HCT116 (cell line): ENCODE measurements at regions not wholly inside any gene's neighbourhood (a gene's known extent, or its start where the extent isn't known, plus 50 kb on each side); places are given as distances from the start of the nearest gene placed in this dataset.

Source experiments
- ATAC-seq: fragments of 200-7000 bp; cut with Tn5 transposase; 2 replicates; pipeline ENCODE4 v1.9.1; 2020; ENCODE audit warnings: mild to moderate bottlenecking, moderate library complexity
- BruUV-seq: library from RNA; stranded (reverse); fragments of 400-500 nt; replicated peaks from 2 replicates; lab custom pipeline; 2021; lab: Mats Ljungman, UMichigan
- CTCF ChIA-PET: fragments of 300-600 bp; sonication (Branson Sonifier 250); formaldehyde crosslinking; loops from one replicate; lab custom pipeline; 2021; ENCODE audit warnings: antibody characterized with exemption; lab: Charles Lee
- POLR2A ChIA-PET: fragments of 300-600, 350-600 bp; sonication (Branson Sonifier 250); formaldehyde crosslinking; loops from one replicate; lab custom pipeline; 2021; ENCODE audit warnings: antibody characterized with exemption; lab: Charles Lee
- RAD21 ChIA-PET, 2 experiments: fragments of 300-600 bp; sonication (Branson Sonifier 250); formaldehyde crosslinking; loops; one replicate each; lab custom pipeline; 2023; ENCODE audit warnings: low total read pairs in 2 of 2; ENCODE audit not compliant: uncharacterized antibody in 2 of 2, unreplicated experiment in 2 of 2, low non-redundant PET in 1 of 2; lab: Charles Lee
- DNase-seq: peaks from one replicate; pipeline ENCODE4 v3.0.0-alpha.2; 2010; ENCODE audit warnings: low read depth, low spot score
- H2AFZ ChIP-seq: fragments of 200-600 bp; shearing (Covaris generic), sonication (generic); 2 replicates; pipeline ENCODE4 v1.6.1; 2017; ENCODE audit warnings: low read depth, mixed run types, mixed read lengths, antibody characterized with exemption, low read length; ENCODE audit not compliant: poor library complexity, severe bottlenecking
- H3K27ac ChIP-seq: 2 replicates; pipeline ENCODE4 v1.5.1; 2012; ENCODE audit warnings: low read depth, low read length
- H3K27me3 ChIP-seq: fragments of 200-600 bp; sonication (generic); 2 replicates; pipeline ENCODE4 v1.6.1; 2016; ENCODE audit warnings: mixed run types, low read length, mixed read lengths; ENCODE audit not compliant: insufficient read depth
- H3K36me3 ChIP-seq, 2 experiments: fragments of 200-500 bp in 1 of 2; fragments of 200-600 bp in 1 of 2; sonication (Bioruptor generic) in 1 of 2; sonication (generic) in 1 of 2; 2 replicates each; pipeline versions ENCODE4 v1.5.1 to v1.6.1; 2014 to 2016; ENCODE audit warnings: low read length in 2 of 2, inconsistent platforms in 1 of 2, mixed read lengths in 1 of 2, mixed run types in 1 of 2; ENCODE audit not compliant: insufficient read depth in 2 of 2, control insufficient read depth in 1 of 2
- H3K4me1 ChIP-seq, 2 experiments: fragments of 200-600 bp in 1 of 2; sonication (generic) in 1 of 2; 2 replicates each; pipeline versions ENCODE4 v1.5.1 to v1.6.1; 2012 to 2017; ENCODE audit warnings: low read length in 2 of 2, inconsistent platforms in 1 of 2, mild to moderate bottlenecking in 1 of 2, mixed read lengths in 1 of 2, mixed run types in 1 of 2, moderate library complexity in 1 of 2; ENCODE audit not compliant: insufficient read depth in 2 of 2, control insufficient read depth in 1 of 2
- H3K4me2 ChIP-seq: fragments of 200-600 bp; sonication (generic); 2 replicates; pipeline ENCODE4 v1.6.1; 2017; ENCODE audit warnings: mixed run types, low read length, mixed read lengths
- H3K4me3 ChIP-seq, 2 experiments: fragments of 200-600 bp in 1 of 2; sonication (generic) in 1 of 2; replicated peaks in 1 of 2; 2 replicates each; pipeline ENCODE4 v1.5.1; 2011 to 2016; ENCODE audit warnings: low read length in 2 of 2, control low read depth in 1 of 2, low read depth in 1 of 2, mild to moderate bottlenecking in 1 of 2, mixed read lengths in 1 of 2, mixed run types in 1 of 2
- H3K79me2 ChIP-seq: fragments of 200-600 bp; sonication (generic); 2 replicates; pipeline ENCODE4 v1.6.1; 2017; ENCODE audit warnings: mild to moderate bottlenecking, mixed run types, low read length, moderate library complexity, mixed read lengths; ENCODE audit not compliant: insufficient read depth
- H3K9ac ChIP-seq: fragments of 200-600 bp; sonication (generic); 2 replicates; pipeline ENCODE4 v1.6.1; 2016; ENCODE audit warnings: low read length, mixed read lengths
- H3K9me2 ChIP-seq: fragments of 200-600 bp; sonication (generic), shearing (Covaris generic); 2 replicates; pipeline ENCODE4 v1.6.1; 2017; ENCODE audit warnings: mixed run types, mild to moderate bottlenecking, moderate library complexity; ENCODE audit not compliant: insufficient read depth
- H3K9me3 ChIP-seq, 2 experiments: fragments of 200-500 bp in 1 of 2; fragments of 200-600 bp in 1 of 2; sonication (Bioruptor generic) in 1 of 2; sonication (generic) in 1 of 2; 2 replicates each; pipeline ENCODE4 v1.6.1; 2014 to 2017; ENCODE audit warnings: low read length in 2 of 2, mixed read lengths in 2 of 2, inconsistent platforms in 1 of 2, low read depth in 1 of 2, mild to moderate bottlenecking in 1 of 2, mixed run types in 1 of 2, moderate library complexity in 1 of 2; ENCODE audit not compliant: control insufficient read depth in 1 of 2, insufficient read depth in 1 of 2
- H4K20me1 ChIP-seq: fragments of 200-600 bp; sonication (generic), shearing (Covaris generic); 2 replicates; pipeline ENCODE4 v1.6.1; 2017; ENCODE audit warnings: mixed run types, mild to moderate bottlenecking, moderate library complexity; ENCODE audit not compliant: insufficient read depth
- CBX3 ChIP-seq: IDR thresholded peaks from 2 replicates; pipeline ENCODE4 v1.6.1; 2012; ENCODE audit warnings: low read depth
- CEBPB ChIP-seq: IDR thresholded peaks from 2 replicates; pipeline ENCODE4 v1.6.1; 2012; ENCODE audit warnings: low read depth
- ELF1 ChIP-seq: IDR thresholded peaks from 2 replicates; pipeline ENCODE4 v1.6.1; 2012; ENCODE audit warnings: low read depth, borderline replicate concordance
- EZH2 ChIP-seq: fragments of 200-600 bp; sonication (generic); IDR thresholded peaks from 2 replicates; pipeline ENCODE4 v1.6.1; 2017; ENCODE audit warnings: antibody characterized with exemption, mixed run types
- EZH2phosphoT487 ChIP-seq: fragments of 200-600 bp; IDR thresholded peaks from 2 replicates; pipeline ENCODE4 v1.6.1; 2018; ENCODE audit warnings: antibody characterized with exemption, borderline replicate concordance
- POLR2AphosphoS5 ChIP-seq: IDR thresholded peaks from 2 replicates; pipeline ENCODE4 v1.6.1; 2011; ENCODE audit warnings: mild to moderate bottlenecking, low read depth, low read length, moderate library complexity
- RAD21 ChIP-seq: IDR thresholded peaks from 2 replicates; pipeline ENCODE4 v1.6.1; 2012; ENCODE audit warnings: low read depth, mild to moderate bottlenecking
- SP1 ChIP-seq: IDR thresholded peaks from 2 replicates; pipeline ENCODE4 v1.6.1; 2012; ENCODE audit warnings: low read depth
- TCF7L2 ChIP-seq: IDR thresholded peaks from 2 replicates; pipeline ENCODE4 v1.7.0; 2011; ENCODE audit warnings: borderline replicate concordance, inconsistent platforms; ENCODE audit not compliant: insufficient read depth, insufficient read length; ENCODE audit errors: extremely low read depth
- YY1 ChIP-seq: IDR thresholded peaks from 2 replicates; pipeline ENCODE4 v1.6.1; 2011; ENCODE audit warnings: low read length, low read depth, moderate library complexity, mild to moderate bottlenecking; ENCODE audit not compliant: insufficient replicate concordance; ENCODE audit errors: extremely low read depth
- ZNF274 ChIP-seq: fragments of 200-500 bp; sonication (Bioruptor generic); IDR thresholded peaks from 2 replicates; pipeline ENCODE4 v1.6.1; 2014; ENCODE audit warnings: mild to moderate bottlenecking, low read depth, low read length, inconsistent platforms
- intact Hi-C: fragments of 100-400 bp; cut with micrococcal nuclease; formaldehyde crosslinking; loops from 2 replicates; pipeline ENCODE4 v1.10.0; 2022
- TF ChIP-seq, protein P1 (sequence below): IDR thresholded peaks from 2 replicates; pipeline ENCODE4 v1.6.1; 2012
- TF ChIP-seq, protein P2 (sequence below): IDR thresholded peaks from 2 replicates; pipeline ENCODE4 v1.6.1; 2012; ENCODE audit warnings: low read depth
- TF ChIP-seq, protein P3 (sequence below), 3 experiments: fragments of 200-600 bp in 1 of 3; sonication (generic) in 1 of 3; IDR thresholded peaks in 2 of 3; conservative IDR thresholded peaks in 1 of 3; 2 replicates each; pipeline ENCODE4 v1.5.1; 2012 to 2017; ENCODE audit warnings: low read depth in 2 of 3, low read length in 2 of 3, antibody characterized with exemption in 1 of 3, borderline replicate concordance in 1 of 3, control low read depth in 1 of 3, mild to moderate bottlenecking in 1 of 3, mixed read lengths in 1 of 3, mixed run types in 1 of 3, moderate library complexity in 1 of 3; ENCODE audit not compliant: insufficient read depth in 1 of 3
- TF ChIP-seq, protein P4 (sequence below): IDR thresholded peaks from 2 replicates; pipeline ENCODE4 v1.6.1; 2012
- TF ChIP-seq, protein P5 (sequence below): IDR thresholded peaks from 2 replicates; pipeline ENCODE4 v1.6.1; 2011; ENCODE audit warnings: mild to moderate bottlenecking, low read length, moderate library complexity; ENCODE audit not compliant: insufficient replicate concordance; ENCODE audit errors: extremely low read depth

DNA sequence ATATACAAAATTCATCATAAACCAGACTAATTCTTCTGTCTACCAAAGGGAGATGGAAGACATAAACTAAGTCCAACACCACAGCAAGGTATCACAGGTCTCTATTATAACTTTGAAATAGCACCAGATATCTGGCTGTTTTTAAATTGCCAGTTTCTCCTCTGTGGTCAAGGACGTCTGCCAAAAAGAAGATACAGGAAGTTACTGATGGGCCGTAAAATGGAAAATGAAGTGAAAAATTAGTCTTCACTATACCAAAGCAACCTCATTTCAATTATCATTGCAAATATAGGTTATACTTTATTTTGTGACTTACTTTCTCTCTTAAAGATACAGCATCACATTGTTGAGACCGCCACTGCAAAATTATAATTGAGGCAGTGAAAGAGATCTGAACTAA lies 225.5 kb downstream of the NDUFS4 start:
- no peak overlapping the region for H2AFZ ChIP-seq
- no peaks in the 10 kb centered on the region for H4K20me1 ChIP-seq
- H3K36me3 ChIP-seq: no peaks in the 10 kb centered on the region
- H3K9ac ChIP-seq: no peak overlapping the region
- H3K4me3 ChIP-seq: no peak overlapping the region
- H3K9me3 ChIP-seq: no peaks in the 10 kb centered on the region
- no peaks in the 10 kb centered on the region for H3K27me3 ChIP-seq
- ATAC-seq (no peak), DNase-seq (no peak)
- TF ChIP-seq YY1 (no peak), TCF7L2 (no peak), POLR2AphosphoS5 (no peak), CEBPB (no peak), EZH2phosphoT487 (no peak), EZH2 (no peak), ELF1 (no peak), ZNF274 (no peak), SP1 (no peak), RAD21 (no peak), CBX3 (no peak)
- TF ChIP-seq, protein P1, sequence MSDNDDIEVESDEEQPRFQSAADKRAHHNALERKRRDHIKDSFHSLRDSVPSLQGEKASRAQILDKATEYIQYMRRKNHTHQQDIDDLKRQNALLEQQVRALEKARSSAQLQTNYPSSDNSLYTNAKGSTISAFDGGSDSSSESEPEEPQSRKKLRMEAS: no peak
- TF ChIP-seq, protein P2, sequence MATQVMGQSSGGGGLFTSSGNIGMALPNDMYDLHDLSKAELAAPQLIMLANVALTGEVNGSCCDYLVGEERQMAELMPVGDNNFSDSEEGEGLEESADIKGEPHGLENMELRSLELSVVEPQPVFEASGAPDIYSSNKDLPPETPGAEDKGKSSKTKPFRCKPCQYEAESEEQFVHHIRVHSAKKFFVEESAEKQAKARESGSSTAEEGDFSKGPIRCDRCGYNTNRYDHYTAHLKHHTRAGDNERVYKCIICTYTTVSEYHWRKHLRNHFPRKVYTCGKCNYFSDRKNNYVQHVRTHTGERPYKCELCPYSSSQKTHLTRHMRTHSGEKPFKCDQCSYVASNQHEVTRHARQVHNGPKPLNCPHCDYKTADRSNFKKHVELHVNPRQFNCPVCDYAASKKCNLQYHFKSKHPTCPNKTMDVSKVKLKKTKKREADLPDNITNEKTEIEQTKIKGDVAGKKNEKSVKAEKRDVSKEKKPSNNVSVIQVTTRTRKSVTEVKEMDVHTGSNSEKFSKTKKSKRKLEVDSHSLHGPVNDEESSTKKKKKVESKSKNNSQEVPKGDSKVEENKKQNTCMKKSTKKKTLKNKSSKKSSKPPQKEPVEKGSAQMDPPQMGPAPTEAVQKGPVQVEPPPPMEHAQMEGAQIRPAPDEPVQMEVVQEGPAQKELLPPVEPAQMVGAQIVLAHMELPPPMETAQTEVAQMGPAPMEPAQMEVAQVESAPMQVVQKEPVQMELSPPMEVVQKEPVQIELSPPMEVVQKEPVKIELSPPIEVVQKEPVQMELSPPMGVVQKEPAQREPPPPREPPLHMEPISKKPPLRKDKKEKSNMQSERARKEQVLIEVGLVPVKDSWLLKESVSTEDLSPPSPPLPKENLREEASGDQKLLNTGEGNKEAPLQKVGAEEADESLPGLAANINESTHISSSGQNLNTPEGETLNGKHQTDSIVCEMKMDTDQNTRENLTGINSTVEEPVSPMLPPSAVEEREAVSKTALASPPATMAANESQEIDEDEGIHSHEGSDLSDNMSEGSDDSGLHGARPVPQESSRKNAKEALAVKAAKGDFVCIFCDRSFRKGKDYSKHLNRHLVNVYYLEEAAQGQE: no peak
- TF ChIP-seq, protein P3, sequence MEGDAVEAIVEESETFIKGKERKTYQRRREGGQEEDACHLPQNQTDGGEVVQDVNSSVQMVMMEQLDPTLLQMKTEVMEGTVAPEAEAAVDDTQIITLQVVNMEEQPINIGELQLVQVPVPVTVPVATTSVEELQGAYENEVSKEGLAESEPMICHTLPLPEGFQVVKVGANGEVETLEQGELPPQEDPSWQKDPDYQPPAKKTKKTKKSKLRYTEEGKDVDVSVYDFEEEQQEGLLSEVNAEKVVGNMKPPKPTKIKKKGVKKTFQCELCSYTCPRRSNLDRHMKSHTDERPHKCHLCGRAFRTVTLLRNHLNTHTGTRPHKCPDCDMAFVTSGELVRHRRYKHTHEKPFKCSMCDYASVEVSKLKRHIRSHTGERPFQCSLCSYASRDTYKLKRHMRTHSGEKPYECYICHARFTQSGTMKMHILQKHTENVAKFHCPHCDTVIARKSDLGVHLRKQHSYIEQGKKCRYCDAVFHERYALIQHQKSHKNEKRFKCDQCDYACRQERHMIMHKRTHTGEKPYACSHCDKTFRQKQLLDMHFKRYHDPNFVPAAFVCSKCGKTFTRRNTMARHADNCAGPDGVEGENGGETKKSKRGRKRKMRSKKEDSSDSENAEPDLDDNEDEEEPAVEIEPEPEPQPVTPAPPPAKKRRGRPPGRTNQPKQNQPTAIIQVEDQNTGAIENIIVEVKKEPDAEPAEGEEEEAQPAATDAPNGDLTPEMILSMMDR (IDR thresholded peaks at IDR 0.05 in 2 of 3, conservative IDR thresholded peaks at IDR 0.05 in 1 of 3; ENCODE audit: borderline replicate concordance in 1 of 3, insufficient read depth in 1 of 3, low read depth in 2 of 3, low read length in 2 of 3): no peak
- TF ChIP-seq, protein P4, sequence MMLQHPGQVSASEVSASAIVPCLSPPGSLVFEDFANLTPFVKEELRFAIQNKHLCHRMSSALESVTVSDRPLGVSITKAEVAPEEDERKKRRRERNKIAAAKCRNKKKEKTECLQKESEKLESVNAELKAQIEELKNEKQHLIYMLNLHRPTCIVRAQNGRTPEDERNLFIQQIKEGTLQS: no peak
- TF ChIP-seq, protein P5, sequence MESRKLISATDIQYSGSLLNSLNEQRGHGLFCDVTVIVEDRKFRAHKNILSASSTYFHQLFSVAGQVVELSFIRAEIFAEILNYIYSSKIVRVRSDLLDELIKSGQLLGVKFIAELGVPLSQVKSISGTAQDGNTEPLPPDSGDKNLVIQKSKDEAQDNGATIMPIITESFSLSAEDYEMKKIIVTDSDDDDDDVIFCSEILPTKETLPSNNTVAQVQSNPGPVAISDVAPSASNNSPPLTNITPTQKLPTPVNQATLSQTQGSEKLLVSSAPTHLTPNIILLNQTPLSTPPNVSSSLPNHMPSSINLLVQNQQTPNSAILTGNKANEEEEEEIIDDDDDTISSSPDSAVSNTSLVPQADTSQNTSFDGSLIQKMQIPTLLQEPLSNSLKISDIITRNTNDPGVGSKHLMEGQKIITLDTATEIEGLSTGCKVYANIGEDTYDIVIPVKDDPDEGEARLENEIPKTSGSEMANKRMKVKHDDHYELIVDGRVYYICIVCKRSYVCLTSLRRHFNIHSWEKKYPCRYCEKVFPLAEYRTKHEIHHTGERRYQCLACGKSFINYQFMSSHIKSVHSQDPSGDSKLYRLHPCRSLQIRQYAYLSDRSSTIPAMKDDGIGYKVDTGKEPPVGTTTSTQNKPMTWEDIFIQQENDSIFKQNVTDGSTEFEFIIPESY: no peak
- ChIA-PET POLR2A (no interaction called here), CTCF (no interaction called here), RAD21 (no interaction called here)
- intact Hi-C loops: no loop called here
- no peaks in the 10 kb centered on the region for H3K79me2 ChIP-seq
- no peak overlapping the region for H3K27ac ChIP-seq
- no TSS peak for BruUV-seq
- no peaks in the 10 kb centered on the region for H3K4me1 ChIP-seq
- H3K4me2 ChIP-seq: no peak overlapping the region
- no peaks in the 10 kb centered on the region for H3K9me2 ChIP-seq
